Kidney glomerular epithelial cell (primary cell): ENCODE measurements at regions not wholly inside any gene's neighbourhood (a gene's known extent, or its start where the extent isn't known, plus 50 kb on each side); places are given as distances from the start of the nearest gene placed in this dataset.

ENCODE experiments used
- DNase-seq: peaks from one replicate; lab custom pipeline; 2025; lab: John Stamatoyannopoulos, UW

DNA sequence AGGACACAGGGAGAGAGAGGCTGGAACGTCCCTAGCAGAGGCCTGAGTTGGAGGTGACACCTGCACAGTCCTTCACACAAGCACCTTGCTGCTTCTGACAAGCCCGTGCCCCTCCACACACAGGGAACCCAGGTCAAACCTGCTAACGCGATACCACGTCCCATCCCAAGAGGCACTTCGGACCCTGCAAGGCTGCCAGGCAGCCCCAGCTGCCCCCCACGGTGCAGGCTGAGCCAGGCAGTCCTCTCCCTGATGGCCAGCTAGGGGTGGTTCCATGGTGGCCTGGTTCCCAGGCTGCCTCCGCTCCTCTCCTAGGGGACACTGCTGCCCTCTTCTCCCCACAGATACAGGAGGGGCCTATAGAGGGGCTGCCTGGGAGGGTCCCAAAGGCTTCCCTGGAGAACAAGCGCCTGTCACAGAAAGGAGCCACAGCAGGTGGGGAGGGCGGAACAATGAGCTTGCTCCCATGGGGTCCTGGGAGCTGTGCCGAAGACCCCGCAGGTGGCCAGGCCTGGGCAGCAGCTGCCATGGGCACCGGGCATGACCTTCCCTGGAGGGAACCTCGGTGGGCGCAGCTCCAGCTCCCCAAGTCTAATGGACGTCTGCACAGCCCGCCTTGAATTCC, 434.2 kb upstream of the MYT1L start:
- DNase-seq: no peak

GRCh38 chr2:2764739-2765138, 433.7 kb upstream of the MYT1L start:
- no peak for DNase-seq

- no peak for DNase-seq
Measured at GRCh38 chr2:2764001-2764355, 432.9 kb upstream of the MYT1L start.

DNA sequence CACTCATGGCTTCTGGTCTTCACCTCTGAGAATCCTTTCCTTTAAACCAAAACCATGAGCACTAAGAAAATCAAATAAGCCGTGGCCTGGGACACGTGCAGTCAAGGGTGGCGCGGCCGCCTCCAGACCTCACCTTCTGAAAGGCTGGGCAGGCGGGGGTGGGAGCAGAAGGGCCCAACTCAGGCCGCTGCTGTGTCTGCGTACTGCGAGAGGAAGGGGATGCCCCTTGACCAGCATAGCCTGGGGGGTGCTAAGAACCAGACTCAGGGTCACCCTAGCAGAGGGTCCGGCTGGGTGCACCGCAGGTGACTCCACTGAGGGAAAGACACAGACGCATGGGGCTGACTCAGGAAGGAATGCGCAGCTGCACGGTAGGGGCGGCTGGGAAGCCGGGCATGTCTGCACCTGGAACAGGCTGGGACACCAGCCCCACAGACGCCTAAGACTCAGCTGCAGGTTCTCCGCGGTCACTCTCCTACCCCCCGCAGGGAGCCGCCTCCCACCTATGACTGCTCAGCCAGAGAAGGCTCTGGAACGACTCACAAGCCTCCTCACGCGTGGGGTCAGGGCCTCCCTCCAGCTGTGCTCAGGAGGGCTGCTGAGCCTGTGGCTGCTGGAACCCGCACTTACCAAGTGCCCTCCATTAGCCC, 432.4 kb upstream of the MYT1L start:
- no peak for DNase-seq

- DNase-seq: no peak
Measured at GRCh38 chr2:2762913-2763312, 431.8 kb upstream of the MYT1L start.

DNA sequence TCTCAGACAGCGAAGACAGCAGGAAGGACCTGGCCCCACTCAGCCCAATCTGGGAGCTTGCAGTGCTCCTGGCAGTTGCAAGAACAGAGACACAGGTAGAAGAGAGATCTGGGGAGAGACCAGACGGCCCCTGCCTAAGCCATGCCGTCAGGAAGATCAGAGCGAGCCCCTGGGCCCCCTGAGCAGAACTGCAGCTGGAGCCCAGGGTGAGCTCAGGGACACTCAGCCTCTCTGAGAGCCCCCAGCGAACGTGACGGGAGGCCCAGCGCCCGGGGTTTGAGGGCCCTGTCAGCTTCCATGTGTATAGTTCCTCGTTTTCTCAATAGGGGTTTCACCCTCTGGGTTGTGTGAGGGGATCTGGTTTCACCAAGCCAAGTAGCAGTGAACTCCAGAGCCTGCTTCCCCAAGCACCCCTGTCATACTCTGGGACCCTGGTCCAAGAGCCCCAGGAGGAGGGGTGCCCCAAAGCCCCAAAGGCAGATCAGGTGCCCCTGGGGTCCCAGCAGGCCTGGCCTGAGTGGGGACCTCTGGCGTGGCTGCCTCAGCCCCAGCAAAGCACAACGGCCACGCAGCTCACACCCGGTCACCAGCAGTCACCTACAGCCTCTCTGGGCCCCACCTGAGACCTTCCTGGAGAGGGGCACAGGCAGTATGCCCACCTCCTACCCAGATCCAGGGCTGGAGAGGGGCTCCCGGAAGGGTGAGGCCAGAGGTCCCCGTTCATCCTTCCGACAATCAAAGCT, 431.3 kb upstream of the MYT1L start:
- no peak for DNase-seq

- no peak for DNase-seq
Measured at GRCh38 chr2:2758793-2759367, 427.8 kb upstream of the MYT1L start.

- DNase-seq: no peak
Measured at GRCh38 chr2:2757764-2758163, 426.7 kb upstream of the MYT1L start.

GRCh38 chr2:2756886-2757285, 425.8 kb upstream of the MYT1L start:
- no peak for DNase-seq

DNA sequence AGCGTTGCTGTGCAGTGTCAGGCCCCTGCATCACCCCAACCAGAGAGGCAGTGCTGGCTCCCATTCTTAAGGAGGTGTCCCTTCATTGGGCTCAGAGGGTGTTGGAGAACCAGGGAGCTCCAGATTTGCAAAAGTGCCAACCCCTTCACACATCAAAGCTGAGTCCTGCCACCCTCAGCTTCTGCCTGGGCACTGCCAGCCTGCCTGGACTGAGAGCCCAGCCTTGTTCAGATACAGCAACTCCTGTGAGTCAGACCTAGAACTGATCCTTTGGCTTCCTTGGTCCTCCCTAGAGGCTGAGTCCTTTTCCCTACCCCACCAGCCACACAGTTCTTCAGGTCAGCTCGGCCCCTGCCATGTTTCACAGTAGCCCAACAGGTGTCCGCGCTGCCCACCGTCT, 424.9 kb upstream of the MYT1L start:
- DNase-seq: no peak

DNA sequence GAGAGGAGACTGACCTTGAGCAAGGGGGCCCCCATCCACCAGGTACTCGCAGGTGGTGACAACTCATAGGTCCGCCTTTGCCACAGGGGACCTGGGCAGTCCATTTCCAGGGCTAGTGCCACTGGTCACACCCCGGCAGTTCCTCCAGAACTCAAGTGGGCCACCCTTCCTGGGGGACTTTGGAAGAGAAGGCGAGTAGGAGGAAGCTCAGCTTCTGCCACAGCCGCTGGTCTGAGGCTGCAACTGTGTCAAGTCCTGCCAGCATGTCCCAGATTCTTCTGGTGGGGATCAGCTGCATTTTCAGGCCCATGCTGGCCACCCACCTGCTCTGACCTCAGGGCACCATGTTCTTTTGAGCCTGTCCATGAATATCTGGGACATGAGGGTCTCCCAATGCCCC, 423.9 kb upstream of the MYT1L start:
- no peak for DNase-seq

- DNase-seq: no peak
Measured at GRCh38 chr2:2751715-2752315, 420.7 kb upstream of the MYT1L start.

GRCh38 chr2:2750867-2751714, 420.0 kb upstream of the MYT1L start:
- no peak for DNase-seq

DNA sequence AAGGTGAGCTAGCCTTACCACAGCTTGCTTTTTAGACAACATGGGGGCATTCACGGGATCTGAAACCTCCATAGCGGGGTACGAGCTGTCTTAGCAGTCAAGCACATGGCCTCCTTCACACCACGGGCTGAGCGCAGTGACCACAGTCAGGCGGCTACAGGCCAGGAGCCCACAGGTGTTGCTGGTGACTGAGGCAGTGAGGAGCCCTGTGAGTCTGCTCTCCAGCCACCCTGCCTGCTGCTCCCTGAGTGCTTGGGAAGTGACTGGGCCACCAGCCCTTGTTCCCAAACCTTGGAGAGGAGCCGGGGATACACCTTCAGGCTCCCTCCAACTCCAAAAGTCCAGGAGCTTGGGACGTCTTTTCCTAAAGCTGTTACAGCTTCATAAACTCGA, 418.1 kb upstream of the MYT1L start:
- DNase-seq: no peak

DNA sequence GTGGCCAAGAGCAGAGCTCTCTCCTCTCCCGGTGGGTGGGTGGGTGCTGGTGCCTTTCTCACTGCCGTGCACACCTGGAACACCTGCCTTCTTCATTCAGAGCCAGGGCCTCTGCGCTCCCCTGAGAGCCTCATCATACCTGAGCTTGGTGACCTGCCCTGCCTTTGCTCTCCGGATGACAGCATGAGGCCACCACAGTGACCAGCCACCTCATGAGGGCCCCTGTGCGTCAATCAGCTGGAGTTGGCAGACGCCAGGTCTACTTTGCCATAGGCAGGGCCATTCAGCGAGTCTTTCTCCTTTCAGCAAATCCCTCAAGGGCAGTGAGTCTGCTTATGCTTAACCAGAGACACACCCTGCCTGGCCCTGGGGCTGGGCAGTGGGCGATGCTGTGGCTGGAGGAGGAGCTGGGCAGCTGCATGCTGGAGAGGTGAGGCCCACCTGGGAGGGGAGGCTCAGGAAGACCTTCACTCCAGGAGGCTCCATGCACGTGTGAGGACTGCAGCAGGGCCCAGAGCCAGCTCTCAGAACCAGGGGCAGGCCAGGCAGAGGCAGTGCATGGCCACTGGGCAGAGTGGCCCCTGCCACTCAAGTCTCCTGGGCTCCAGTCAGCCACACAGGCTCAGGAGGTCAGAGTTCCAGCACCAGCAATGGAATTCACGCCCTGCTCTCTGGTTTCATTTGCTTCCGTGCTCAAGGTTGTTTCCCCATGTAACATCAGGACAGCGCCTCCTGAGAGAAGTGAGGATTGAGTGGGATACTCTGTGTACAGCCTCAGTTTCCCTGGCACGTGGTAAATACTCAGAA, 417.5 kb upstream of the MYT1L start:
- DNase-seq: no peak

DNA sequence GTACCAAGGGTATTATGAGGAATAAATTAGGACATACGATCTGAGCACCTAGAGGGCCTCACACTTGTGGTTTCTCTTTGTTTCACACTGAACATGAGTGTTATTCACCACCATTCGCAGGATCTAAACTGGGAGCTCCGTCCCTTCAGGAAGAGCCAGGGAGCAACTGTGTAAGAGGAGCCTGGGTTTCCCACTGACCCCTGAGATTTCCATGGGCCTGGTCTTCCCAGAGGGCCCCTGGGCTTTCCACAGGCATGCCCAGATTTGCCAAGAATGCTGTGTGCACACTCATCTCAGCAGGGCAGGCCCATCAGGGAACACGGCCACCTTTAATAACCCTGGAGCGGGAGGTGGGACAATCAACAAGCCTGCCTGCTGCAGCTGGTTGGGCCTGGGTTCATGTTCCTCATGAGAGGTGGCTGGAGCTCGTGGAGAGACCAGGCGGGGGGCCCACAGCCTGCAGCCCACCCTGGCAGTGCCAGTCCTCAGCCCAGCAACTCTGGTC, 416.8 kb upstream of the MYT1L start:
- no peak for DNase-seq

DNA sequence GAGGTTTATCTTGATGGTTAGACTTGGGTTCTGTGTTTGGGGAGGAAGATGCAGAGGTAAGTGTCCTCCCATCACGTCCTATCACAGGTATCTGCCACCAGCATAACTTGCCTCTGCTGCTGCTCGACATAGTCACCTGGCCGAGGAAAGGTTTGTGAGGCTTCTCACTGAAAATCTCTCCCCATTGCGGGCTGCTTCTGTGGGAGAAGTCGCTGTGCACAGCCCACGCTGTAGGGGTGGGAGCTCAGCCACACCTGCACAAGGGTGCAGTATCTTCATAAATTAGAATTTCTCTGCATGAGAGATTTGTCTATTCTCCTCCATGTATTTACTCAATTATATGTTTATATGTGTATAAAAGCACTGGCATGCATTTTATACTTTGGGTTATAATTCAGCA, 415.7 kb upstream of the MYT1L start:
- no peak for DNase-seq

DNA sequence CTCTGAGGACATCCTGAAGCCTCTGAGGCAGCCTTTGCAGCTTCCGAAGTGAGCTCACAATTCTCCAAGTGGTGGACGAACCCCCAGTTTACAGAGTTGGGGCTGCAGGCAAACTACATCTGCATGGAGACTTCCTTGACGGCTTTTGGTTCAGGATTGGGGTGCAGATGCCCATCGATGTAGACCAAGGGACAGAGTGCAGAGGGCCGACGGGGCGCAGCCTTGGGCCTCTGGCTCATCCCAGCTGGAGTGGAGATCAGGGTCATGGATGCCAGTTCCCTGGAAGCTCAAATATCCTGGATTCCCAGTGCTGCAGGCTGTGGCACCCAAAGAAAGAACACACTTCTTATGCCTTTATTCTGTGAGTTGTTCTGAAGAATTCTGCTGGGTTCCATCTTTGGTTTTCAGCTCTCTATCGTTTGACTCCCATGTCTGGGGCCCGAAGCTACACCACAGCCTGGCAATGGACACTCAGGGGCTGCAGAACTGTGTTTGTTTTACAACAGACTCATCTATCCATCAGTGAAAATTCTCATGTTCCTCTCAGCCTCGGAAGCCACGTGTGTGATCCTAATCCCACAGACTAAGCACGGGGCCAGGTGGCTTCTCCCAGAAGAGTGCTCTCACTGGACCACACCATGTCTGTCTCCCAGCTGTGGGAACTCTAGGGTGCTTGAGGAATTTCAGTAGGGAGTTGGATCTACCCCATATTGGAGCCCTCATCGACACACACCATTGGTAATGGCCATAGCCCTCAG, 414.1 kb upstream of the MYT1L start:
- DNase-seq: no peak

DNA sequence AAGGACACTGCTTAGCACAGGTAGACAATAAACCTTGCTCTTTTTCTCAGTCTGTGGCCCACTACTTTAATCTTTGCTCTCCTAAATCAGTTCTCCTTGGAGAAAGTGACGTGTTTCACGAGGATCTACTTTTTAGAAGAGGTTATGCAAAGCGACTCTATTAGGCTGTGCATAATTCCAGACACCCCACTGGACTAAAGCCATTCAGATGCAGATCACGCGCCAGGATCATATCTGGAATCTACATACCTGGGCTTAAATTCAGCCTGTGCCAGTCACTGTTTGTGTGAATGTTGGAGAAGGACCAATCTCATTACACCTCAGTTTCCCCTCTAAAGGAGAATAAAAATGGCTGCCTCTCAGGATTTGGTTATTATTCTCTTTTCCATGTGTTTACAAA, 413.0 kb upstream of the MYT1L start:
- DNase-seq: no peak

DNA sequence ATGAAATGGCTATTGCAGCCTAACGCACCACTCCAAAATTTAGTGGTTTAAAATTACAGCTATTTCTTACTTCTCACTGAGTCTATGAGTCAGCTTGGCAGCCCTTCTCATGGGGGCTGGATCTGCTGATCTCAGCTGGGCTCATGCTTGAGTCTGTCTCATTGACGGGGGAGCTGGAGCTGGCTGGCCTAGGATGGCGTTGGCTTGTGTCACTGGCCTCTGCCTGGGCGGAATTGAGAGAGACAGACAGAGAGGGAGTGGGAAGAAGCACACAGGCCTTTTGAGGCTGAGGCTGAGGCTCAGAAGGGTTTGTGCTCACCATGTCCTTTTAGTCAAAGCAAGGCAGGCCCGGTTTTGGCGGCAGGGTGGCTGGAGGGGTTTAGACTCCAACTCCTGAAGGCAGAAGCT, 412.1 kb upstream of the MYT1L start:
- DNase-seq: peak; percentile 15
